ENCODE measurements at regions not wholly inside any gene's neighbourhood (a gene's known extent, or its start where the extent isn't known, plus 50 kb on each side); places are given as distances from the start of the nearest gene placed in this dataset.

GRCh38 chr10:1846032-1846431, 108.7 kb upstream of the ADARB2 start:
- no peak for DNase-seq

- no peak for DNase-seq
These were observed 104.4 kb upstream of the ADARB2 start for GRCh38 chr10:1841759-1842158.

GRCh38 chr10:1829712-1830111, 92.4 kb upstream of the ADARB2 start:
- no peak for DNase-seq

GRCh38 chr10:1824928-1825327, 87.6 kb upstream of the ADARB2 start:
- DNase-seq, result no peak

- DNase-seq, result no peak
These were observed 77.2 kb upstream of the ADARB2 start for GRCh38 chr10:1814556-1814955.

- no peak for DNase-seq
These were observed 71.9 kb upstream of the ADARB2 start for GRCh38 chr10:1809139-1809741.

- DNase-seq, result no peak
These were observed 70.6 kb upstream of the ADARB2 start for GRCh38 chr10:1807924-1808323.

- DNase-seq, result no peak
These were observed 69.9 kb upstream of the ADARB2 start for GRCh38 chr10:1807196-1807595.

GRCh38 chr10:1802413-1802812, 65.1 kb upstream of the ADARB2 start:
- no peak for DNase-seq

- DNase-seq, result no peak
These were observed 51.1 kb upstream of the ADARB2 start for GRCh38 chr10:1788401-1788800.
